GM19238 (cell line): ENCODE measurements at regions not wholly inside any gene's neighbourhood (a gene's known extent, or its start where the extent isn't known, plus 50 kb on each side); places are given as distances from the start of the nearest gene placed in this dataset.

ENCODE experiments used
- DNase-seq: peaks from one replicate; pipeline ENCODE4 v3.0.0; 2011; ENCODE audit warnings: low spot score; ENCODE audit not compliant: insufficient read length

DNA sequence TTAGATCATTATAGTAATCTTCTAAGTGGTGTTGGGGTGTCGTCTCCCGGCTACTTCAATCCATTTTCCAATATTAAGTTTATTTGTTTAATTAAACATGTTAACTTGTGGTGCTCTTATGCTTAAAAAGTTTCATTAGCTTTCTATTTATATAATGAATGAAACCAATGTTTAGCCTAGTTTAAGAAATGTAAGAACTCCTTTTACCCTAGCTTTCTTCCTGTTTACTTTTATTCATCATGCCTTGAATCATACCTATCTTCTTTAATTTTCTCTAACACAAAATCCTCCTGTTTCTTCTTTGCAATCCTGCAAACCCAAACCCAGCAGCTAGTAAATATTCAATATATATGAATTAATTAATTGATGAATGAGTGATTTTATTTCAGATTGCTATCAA, 1276.7 kb upstream of the PIK3C3 start:
- DNase-seq, result no peak

DNA sequence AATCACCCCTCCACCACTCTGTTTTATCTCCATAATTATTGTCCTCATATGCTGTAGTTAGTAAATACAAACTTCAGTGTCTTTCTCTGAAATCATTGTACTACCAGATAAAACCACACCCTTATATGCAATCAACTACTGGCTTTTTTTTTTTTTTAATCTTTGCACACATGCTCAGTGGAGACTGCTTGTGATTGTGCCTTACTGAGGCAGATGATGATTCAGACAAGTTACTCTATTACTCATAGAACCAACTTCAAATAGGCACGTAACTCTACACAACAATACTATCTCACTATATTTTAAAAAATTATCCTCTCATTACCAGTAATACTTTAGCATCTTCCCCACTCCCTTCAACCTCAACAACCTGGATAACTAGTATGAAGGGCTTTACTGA, 1278.4 kb upstream of the PIK3C3 start:
- DNase-seq, result no peak

DNA sequence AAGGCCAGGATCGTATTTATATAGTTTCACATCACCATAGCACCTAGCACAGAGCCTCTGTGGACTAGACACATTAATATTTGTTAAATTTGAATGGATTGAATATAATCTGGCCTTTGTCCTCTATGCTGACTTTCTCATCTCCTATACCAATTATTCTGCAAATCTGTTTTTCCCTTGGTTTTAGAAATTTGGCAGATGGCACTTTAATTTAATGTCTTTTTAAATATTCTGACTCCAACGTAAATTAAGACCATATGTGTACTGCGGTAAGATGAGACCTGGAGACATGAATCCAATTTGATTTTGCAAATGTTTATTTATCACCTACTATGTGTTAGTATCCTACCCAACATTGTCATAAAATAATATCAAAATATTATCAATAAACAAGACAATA, 1281.9 kb upstream of the PIK3C3 start:
- DNase-seq, result no peak

DNA sequence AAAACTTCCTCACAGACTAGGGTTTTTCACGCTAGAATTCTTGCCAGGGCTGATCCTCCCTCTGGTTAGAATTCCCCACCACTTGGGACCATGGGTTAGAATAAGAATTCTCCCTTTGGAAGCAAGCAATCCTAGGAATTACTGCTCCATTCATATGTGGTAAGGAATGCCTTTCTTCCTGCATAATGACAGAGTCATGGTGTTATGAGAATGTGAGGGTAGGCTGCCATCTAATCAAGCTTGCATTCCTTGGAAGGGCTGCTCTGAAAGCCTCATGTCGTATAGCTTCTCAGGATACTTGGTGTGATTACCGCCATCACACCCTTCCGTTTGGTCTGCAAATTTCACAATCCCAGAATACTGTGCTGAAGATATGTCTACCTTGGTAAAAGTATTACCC, 1282.4 kb upstream of the PIK3C3 start:
- DNase-seq, result no peak

DNA sequence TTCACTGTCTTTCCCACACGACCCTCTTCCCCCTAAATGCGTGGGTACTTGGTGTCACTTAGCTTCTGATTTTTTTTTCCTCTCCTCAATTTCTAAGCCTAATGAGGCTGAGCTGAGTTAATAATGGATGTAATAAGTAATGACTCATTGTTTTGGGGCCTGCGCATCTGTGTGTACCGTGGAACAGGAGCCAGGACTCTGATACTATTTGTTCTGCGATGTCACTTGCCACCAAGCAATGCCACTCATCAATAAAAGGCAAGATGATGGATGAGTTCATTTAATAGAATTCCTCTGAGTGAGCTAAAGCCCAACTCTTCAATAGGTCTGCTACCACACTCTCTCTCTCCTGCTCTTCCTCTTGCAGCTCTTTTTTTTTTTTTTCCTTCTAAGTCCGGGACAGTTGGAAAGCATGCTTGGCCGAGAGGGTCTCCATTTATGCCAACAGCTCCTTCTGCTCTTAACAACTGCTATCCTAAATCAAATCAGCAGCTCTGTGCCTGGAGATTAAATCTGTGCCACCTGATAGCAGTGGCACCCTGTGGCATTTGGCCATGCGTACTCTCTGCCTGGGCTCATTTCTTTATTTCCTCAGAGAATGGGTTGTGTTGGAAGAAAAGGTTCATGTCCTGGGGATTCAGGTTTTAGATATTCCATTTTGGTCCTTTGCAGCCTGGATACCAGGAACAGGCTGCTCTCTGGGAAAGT, 1284.2 kb upstream of the PIK3C3 start:
- DNase-seq, result no peak

DNA sequence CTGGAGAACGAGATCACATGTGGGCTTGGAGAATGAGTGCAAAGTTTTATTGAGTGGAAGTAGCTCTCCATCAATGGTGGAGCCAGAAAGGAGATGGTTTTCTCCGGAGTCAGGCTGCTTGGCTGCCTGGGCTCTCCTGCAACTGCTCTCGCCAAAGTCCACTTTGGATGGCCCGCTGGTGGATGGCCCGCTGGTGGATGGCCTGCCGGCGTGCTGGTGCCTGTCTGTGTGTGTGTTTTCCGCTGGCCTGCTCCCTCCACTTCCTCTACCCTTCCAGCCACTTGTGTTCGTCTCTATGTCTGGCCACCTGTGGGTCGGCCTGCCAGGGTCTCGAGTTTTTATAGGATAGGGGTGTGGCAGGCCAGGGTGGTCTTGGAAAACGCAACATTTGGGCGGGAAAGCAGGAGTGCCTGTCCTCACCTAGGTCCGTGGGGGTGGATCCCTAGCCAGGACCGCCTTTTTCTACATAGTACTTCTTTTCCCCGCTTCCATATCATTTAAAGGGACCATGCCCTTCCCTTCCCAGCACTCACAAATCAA, 1292.1 kb upstream of the PIK3C3 start:
- no peak for DNase-seq

DNA sequence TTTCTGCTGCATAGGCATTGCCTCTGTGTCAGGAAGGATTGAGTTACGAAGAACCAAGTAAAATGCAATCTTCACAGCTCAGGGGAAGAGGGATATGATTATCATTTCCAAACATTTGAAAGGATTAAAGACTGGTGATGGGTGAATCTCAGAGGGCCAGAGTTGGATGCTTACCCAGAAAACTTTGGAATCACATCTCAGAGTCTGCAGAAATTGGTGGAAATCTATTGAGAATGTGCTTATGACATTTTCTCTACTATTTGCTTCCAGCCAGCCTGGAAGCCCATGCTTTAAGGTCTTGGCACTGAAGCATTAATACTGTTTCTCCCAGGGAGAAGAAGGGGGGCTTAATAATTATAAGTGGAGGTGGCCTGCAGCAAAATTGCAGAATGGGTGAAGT, 1301.4 kb upstream of the PIK3C3 start:
- DNase-seq, result no peak

DNA sequence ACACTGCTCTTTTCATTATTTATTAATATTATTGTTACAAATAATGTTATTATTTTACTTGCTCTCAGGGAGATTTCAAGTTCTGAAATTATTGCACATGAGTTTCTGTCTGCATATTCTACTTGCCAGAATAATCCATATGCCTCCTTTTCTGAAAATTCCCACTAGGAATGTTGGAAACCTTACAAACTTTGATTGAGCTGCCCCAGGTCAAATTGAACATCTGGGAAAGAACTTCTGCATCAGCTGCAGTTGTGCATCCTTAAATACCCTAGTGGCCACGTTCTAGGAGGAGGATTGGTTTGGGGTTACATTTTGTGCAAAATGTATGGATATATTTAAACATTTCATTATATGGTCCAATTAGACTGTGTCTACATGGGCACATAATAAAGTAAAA, 1302.7 kb upstream of the PIK3C3 start:
- DNase-seq, result no peak

DNA sequence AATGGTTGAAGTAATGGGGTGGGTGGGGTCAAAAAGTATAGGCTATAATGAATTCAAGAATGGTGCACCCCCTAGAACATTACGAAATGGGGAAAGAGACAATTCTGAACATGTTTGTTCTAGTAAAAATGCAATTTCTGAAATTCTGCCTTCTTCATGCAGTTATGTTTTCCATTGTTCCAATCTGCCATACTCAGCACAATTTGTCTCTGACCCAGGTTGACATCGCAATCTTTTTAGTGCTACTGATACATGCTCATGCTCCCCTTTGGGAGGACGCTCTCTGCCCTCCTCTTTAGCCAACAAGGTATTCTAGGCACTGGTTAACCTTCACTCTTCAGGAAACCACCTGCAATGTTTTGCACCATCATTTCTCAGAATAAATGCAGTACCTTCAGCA, 1303.9 kb upstream of the PIK3C3 start:
- no peak for DNase-seq

DNA sequence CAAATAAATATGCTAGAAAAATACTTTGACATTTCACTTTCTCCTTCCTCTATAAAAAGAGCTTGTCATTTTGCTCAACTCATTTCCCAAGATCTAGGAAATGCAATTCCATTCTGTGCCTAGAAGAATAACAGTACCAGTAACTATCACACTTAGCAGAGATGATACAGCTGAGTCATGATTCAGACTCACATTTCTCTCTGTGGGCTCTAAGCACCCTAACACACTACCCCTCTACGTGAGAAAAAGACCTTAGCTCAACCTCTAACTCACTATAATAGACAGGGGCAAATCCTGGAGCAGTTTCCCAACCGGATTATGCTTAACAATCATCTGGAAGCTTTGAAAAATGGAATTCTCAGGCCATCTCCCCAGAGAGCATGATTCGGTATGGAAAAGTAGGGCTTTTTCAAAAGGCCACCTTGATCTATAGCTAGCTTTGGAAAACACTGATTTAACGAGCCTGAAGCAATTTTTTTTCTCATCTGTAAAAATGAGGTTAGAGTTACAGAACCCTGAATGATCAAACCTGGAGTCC, 1312.3 kb upstream of the PIK3C3 start:
- DNase-seq, result no peak

DNA sequence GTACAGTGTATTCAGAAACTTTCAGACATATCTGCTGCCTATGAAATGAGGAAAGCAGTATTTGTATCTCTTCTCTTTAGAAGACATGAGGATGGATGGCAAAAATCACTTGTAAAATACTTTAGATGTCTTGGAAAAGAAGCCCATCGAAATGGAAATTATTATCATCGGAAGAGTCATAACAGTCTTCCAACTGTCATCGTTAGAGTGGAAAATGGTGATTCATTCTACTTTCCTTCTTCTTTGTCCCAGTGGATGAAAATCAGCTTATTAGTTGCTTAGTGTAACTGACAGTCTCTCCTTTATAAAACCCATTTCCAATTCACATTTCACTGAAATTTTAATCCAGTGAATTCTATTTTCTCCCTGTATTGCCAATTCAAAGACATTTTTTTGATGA, 1323.7 kb upstream of the PIK3C3 start:
- DNase-seq, result no peak

DNA sequence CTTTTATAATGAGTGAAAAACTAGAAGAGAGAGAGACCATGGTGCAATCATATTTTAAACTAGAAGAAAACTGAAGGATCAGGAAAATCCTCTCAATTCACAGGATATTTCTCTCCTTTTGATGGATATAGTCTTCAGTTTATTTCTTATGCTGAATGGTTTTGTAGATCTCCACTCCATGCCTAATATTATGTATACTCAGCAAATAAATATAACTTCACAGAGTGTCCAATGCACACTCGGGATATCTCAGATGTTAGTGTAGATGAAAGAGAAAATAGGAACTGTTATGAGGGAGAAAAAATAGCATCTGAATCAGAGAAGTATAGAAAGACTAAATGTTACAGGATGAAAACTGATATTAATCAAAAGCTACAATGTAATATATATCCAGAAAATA, 1324.5 kb upstream of the PIK3C3 start:
- no peak for DNase-seq

DNA sequence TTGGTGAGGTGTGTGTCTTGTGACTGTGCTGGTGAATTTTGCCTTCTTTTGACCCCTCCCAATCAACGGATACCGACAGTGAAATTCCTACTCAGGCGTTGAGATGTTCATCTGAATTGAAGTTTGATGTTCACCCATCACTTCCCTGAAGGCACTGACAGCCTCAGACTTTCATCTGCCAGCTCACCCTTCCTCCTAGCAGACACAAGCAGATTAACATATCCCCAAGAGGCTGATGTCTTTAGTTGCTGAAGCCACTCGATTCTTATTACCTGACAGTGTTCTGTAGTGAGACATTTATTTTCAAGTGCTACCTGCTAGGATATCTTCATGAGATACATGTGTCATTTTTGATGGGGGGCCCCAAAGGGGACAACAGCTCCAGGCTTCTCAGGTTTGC, 1330.1 kb upstream of the PIK3C3 start:
- no peak for DNase-seq

DNA sequence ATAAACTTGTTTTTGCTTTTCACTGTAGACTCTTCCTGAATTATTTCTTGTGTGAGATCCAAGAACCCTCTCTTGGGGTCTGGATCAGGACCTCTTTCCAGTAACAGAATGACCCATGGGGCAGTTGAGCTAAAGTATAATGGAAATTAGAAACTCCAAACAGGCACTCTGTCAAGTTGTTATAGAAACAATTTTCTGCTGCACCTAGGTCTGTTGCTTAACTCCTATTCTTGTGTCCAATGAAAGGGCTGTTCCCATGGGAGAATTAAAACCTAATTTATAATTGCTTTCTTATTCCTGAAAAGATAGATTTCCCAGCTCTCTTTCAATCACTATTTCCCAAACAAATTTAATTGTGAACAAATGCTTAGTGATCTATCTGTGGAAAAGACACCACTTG, 1341.3 kb upstream of the PIK3C3 start:
- no peak for DNase-seq

DNA sequence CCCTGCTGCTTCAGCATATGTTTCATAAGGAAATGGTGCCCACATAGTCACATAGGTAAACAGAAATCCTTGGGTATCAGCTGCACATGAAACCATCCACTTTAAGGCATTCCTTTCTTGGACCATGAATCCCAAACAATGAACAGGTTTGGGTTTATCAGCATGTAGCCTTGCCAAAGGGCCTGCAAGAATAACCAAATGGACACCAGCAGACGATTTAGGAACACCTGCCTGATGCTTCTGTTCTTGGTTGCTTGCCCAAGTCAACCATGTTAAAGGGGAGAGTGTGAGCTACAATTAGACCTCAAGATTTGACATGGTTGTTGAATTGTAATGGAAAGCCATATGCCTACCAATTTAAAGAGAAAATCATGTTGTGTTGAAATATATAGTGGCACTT, 1342.7 kb upstream of the PIK3C3 start:
- DNase-seq, result no peak

DNA sequence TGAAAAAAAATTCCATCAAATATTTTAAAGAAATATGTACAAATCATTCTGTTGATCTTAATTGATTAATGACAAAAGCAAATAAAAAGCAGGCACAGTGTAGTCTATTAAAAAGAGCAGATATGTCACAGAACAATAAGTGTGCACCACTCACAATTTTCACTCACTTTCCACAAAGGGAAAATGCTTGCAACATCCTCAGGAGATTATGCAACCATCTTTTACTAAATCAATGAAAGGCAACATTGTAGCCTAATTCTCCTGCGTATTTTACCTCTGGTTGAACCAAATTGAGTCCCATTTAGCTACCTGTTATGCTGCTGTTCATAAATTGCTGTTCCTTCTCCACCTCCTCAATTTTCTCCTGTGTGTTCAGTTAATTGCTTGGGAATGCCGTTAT, 1346.8 kb upstream of the PIK3C3 start:
- DNase-seq, result no peak

DNA sequence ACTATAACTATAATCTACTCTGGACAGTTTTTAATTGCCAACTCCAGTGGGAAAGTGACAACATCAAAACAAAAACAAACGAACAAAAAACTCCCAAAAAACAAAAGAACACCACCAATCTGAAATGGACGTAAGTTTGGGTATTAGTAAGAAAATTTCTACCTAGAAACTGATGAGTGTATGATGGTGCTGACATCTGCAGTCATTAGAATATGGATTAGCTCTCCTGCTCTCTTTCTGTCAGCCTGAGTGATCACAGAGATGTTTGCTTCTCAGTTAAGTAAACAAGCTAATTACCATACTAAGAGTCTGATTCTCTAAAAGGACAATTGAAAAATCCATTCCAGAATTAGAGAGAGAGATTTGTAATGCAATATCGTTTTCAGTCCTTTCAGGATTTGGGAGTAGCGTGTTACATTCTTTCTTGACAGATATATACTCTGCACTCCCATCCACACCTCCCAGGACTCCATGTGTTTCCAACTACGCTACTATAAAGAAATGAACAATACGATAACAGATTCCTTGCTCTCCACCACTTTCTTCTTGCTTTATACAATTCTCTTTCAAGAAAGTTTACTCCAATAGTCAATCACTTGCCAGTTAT, 1347.4 kb upstream of the PIK3C3 start:
- no peak for DNase-seq

DNA sequence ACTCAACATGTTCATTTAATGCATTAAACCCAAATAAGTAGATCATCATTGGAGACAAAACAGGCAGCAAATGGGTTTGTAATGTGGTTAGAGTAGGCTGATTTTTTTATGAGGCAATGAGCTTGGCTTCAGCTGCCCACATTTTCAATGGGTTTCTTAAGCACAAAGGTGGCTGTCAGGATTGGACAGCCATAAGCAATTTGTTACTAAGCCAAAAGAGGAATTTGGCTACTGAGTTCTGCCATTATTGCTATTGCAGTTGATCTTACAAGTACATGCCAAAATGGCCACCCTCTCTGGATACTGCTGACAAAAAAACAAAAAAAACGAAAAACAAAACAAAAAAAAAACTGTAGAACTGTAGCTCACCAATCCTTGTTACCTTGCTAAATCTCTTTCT, 1348.0 kb upstream of the PIK3C3 start:
- DNase-seq, result no peak

DNA sequence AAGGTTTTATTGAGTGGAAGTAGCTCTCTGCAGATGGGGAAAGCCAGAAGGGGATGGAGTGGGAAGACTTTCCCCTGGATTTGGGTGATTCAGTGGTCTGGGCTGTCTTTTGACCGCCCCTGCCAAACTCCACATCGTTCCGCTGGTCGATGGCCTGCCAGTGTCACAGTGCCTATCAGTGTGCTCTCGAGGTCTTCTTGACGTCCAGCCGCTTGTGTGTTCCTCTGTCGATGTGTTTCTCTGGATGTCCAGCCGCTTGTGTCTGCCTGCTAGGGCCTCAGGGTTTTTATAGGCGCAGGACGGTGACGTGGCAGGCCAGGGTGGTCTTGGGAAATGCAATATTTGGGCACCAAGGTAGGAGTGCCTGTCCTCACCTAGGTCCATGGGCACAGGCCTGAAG, 1371.4 kb upstream of the PIK3C3 start:
- no peak for DNase-seq

DNA sequence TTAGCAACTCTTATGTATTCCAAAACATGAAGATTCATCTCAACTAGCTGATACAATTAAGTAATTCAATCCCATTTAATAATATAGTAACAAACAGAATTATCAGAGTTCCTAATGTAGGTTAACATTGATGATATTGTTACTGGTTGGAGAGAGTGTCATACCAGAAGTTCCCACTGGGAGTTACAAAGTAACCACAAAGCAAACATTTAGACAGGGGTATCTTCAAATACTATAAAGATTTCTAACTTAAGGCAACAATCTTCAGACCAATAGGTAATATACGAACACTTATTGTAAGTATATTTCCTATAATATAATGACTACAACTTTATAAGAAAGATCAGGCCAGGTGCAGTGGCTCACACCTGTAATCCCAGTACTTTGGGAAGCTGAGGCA, 1372.9 kb upstream of the PIK3C3 start:
- no peak for DNase-seq

DNA sequence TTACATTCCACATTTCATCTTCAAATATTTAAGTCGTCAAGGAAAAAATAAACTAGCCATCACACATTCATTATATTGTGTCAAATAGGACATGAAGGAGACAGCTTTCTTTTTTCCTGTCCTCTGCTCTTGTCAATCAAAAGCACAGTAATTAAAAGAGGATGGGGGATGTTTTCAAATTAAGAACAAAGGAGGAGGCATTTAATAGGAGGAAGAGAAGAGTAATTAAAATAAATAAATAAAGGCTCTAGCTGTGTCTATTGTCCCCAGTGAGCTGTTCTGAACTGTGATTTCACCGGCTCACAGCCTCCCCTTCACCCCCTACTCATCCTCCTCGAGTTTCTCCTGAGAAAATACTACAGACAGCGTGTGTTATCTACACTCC, 1377.1 kb upstream of the PIK3C3 start:
- DNase-seq, result no peak

DNA sequence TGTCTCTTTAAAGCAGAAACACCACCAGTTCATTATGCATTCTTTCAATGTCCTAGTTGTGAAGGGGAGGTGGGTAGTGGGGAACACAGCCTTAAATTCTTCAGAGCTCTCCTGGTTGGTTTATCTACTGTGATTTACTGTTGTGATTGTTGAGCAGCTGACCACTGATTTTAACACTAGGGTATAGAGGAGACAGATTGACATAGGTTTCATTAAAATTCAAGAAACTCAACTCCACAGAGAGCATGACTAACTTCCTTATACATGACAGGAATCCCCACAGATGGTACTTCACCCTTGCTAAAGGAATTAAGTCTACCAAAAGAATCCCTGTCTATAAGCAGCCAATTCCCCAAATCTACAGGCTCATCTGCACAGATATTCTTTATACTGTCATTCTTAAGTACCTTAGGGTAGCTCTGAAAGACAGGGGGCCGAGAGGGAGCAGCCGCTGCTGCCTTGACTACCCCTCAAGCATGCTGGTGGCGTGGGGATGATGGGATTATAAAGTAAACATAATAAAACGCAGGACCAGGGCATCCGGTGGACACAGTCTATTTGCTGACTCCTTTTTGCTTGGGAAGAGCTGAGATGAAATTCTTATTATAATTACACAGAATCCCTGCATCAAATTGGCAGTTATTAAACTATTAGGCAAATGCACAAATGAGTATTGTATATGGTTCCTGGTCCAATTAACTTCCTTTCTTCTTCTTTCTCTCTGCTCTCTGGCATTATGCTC, 1377.6 kb upstream of the PIK3C3 start:
- no peak for DNase-seq
